SK-N-SH (cell line): ENCODE measurements at regions not wholly inside any gene's neighbourhood (a gene's known extent, or its start where the extent isn't known, plus 50 kb on each side); places are given as distances from the start of the nearest gene placed in this dataset.

Experiments
- CTCF ChIA-PET: fragments of 300-600, 350-600 bp; formaldehyde crosslinking; extraction: SDS; loops from one replicate; lab custom pipeline; 2021; lab: Yijun Ruan, JAX
- POLR2A ChIA-PET: fragments of 350-600 bp; sonication (Branson Sonifier 250); formaldehyde crosslinking; extraction: SDS; loops from one replicate; lab custom pipeline; 2020; ENCODE audit warnings: antibody characterized with exemption, inconsistent platforms; lab: Yijun Ruan, JAX
- DNase-seq: peaks from one replicate; pipeline ENCODE4 v3.0.0; 2012
- H2AFZ ChIP-seq: fragments of 200-600 bp; sonication (generic); 2 replicates; pipeline ENCODE4 v1.8.1; 2016; ENCODE audit warnings: antibody characterized with exemption, mild to moderate bottlenecking, low read depth
- H3F3A ChIP-seq: fragments of 200-600 bp; sonication (generic); replicated peaks from 2 replicates; pipeline ENCODE3; 2016; ENCODE audit warnings: antibody characterized with exemption, mild to moderate bottlenecking; ENCODE audit not compliant: insufficient read depth
- H3K27ac ChIP-seq, 2 experiments: fragments of 200-500 bp in 1 of 2; fragments of 200-600 bp in 1 of 2; sonication (Bioruptor generic) in 1 of 2; sonication (generic), shearing (Covaris generic) in 1 of 2; 2 replicates each; pipeline versions ENCODE4 v1.5.1 to v1.6.1; 2014 to 2016; ENCODE audit warnings: low read depth in 2 of 2, inconsistent platforms in 1 of 2, low read length in 1 of 2, mild to moderate bottlenecking in 1 of 2, mixed read lengths in 1 of 2
- H3K27me3 ChIP-seq: fragments of 200-600 bp; sonication (generic), shearing (Covaris generic); 2 replicates; pipeline ENCODE4 v1.6.1; 2016; ENCODE audit warnings: mixed run types; ENCODE audit not compliant: insufficient read depth
- H3K36me3 ChIP-seq, 2 experiments: fragments of 200-500 bp in 1 of 2; fragments of 200-600 bp in 1 of 2; sonication (Bioruptor generic) in 1 of 2; sonication (generic) in 1 of 2; replicated peaks in 1 of 2; 2 replicates each; pipeline versions ENCODE3 to v1.5.1; 2014 to 2016; ENCODE audit warnings: low read length in 1 of 2, mild to moderate bottlenecking in 1 of 2; ENCODE audit not compliant: insufficient read depth in 2 of 2, control insufficient read depth in 1 of 2
- H3K4me1 ChIP-seq, 2 experiments: fragments of 200-500 bp in 1 of 2; fragments of 200-600 bp in 1 of 2; sonication (Bioruptor generic) in 1 of 2; sonication (generic), shearing (Covaris generic) in 1 of 2; 2 replicates each; pipeline versions ENCODE4 v1.5.1 to v1.6.1; 2014 to 2016; ENCODE audit warnings: low read depth in 1 of 2, low read length in 1 of 2, mixed run types in 1 of 2; ENCODE audit not compliant: insufficient read depth in 2 of 2, control insufficient read depth in 1 of 2
- H3K4me2 ChIP-seq: fragments of 200-600 bp; sonication (generic), shearing (Covaris generic); 2 replicates; pipeline ENCODE4 v1.6.1; 2017; ENCODE audit warnings: mixed run types
- H3K4me3 ChIP-seq, 2 experiments: fragments of 200-500 bp in 1 of 2; fragments of 200-600 bp in 1 of 2; sonication (Bioruptor generic) in 1 of 2; sonication (generic), shearing (Covaris generic) in 1 of 2; 2 replicates each; pipeline versions ENCODE4 v1.5.1 to v1.8.1; 2014 to 2016; ENCODE audit warnings: low read depth in 2 of 2, inconsistent platforms in 1 of 2, low read length in 1 of 2, mild to moderate bottlenecking in 1 of 2, mixed read lengths in 1 of 2, moderate library complexity in 1 of 2
- H3K79me2 ChIP-seq: fragments of 200-600 bp; sonication (generic); 2 replicates; pipeline ENCODE4 v1.8.1; 2017; ENCODE audit warnings: mild to moderate bottlenecking; ENCODE audit not compliant: insufficient read depth
- H3K9ac ChIP-seq: fragments of 200-600 bp; sonication (generic); 2 replicates; pipeline ENCODE4 v1.6.1; 2017; ENCODE audit warnings: mixed run types
- H3K9me2 ChIP-seq: fragments of 200-600 bp; sonication (generic); 2 replicates; pipeline ENCODE4 v1.6.1; 2017; ENCODE audit warnings: mixed run types
- H3K9me3 ChIP-seq: fragments of 200-600 bp; sonication (generic); 2 replicates; pipeline ENCODE4 v1.6.1; 2017; ENCODE audit warnings: mixed run types, mild to moderate bottlenecking, moderate library complexity
- H4K20me1 ChIP-seq: fragments of 200-600 bp; sonication (generic); 2 replicates; pipeline ENCODE4 v1.6.1; 2017; ENCODE audit warnings: mild to moderate bottlenecking, mixed run types; ENCODE audit not compliant: insufficient read depth
- CHD2 ChIP-seq: fragments of 150-350 bp; IDR thresholded peaks from 2 replicates; pipeline ENCODE4 v1.6.1; 2018; ENCODE audit warnings: low read length; ENCODE audit not compliant: partially characterized antibody
- CTCF ChIP-seq: fragments of 200-600 bp; sonication (generic); IDR thresholded peaks from 2 replicates; pipeline ENCODE4 v1.6.1; 2017; ENCODE audit warnings: antibody characterized with exemption, mild to moderate bottlenecking, moderate library complexity
- EP300 ChIP-seq, 2 experiments: IDR thresholded peaks; 2 replicates each; pipeline versions ENCODE4 v1.4.0 to v1.6.1; 2012; ENCODE audit warnings: borderline replicate concordance in 1 of 2, low read depth in 1 of 2, low read length in 1 of 2
- EZH2phosphoT487 ChIP-seq: fragments of 200-600 bp; sonication (generic); IDR thresholded peaks from 2 replicates; pipeline ENCODE4 v1.6.1; 2017; ENCODE audit warnings: low read depth, mixed run types, mild to moderate bottlenecking, antibody characterized with exemption, moderate library complexity, borderline replicate concordance
- GABPA ChIP-seq: IDR thresholded peaks from 2 replicates; pipeline ENCODE4 v1.4.0; 2012; ENCODE audit warnings: low read depth, mild to moderate bottlenecking
- MEF2A ChIP-seq: IDR thresholded peaks from 2 replicates; pipeline ENCODE4 v1.4.0; 2012; ENCODE audit warnings: low read depth, borderline replicate concordance
- MXI1 ChIP-seq: IDR thresholded peaks from 2 replicates; pipeline ENCODE4 v1.6.1; 2012; ENCODE audit warnings: mild to moderate bottlenecking, low read depth, low read length, improper control_type of control experiment
- NRF1 ChIP-seq: IDR thresholded peaks from 2 replicates; pipeline ENCODE4 v1.6.1; 2012; ENCODE audit warnings: low read depth, mild to moderate bottlenecking, low read length
- RCOR1 ChIP-seq: fragments of 150-350 bp; IDR thresholded peaks from 2 replicates; pipeline ENCODE4 v1.6.1; 2017; ENCODE audit warnings: antibody characterized with exemption, low read length
- REST ChIP-seq: IDR thresholded peaks from 2 replicates; pipeline ENCODE4 v1.6.1; 2012; ENCODE audit warnings: mild to moderate bottlenecking, low read depth, low read length, moderate library complexity
- RXRA ChIP-seq: IDR thresholded peaks from 2 replicates; pipeline ENCODE4 v1.4.0; 2012; ENCODE audit warnings: low read depth, mild to moderate bottlenecking, borderline replicate concordance
- SIN3A ChIP-seq: IDR thresholded peaks from 2 replicates; pipeline ENCODE4 v1.6.1; 2012; ENCODE audit warnings: low read depth, mild to moderate bottlenecking, low read length, moderate library complexity, borderline replicate concordance
- TAF1 ChIP-seq: IDR thresholded peaks from 2 replicates; pipeline ENCODE4 v1.6.1; 2012; ENCODE audit warnings: low read depth, mild to moderate bottlenecking, low read length, moderate library complexity, borderline replicate concordance
- TCF12 ChIP-seq: IDR thresholded peaks from 2 replicates; pipeline ENCODE4 v1.4.0; 2012
- YY1 ChIP-seq: IDR thresholded peaks from 2 replicates; pipeline ENCODE4 v1.4.0; 2012; ENCODE audit warnings: low read depth, mild to moderate bottlenecking
- ZBTB33 ChIP-seq: IDR thresholded peaks from 2 replicates; pipeline ENCODE4 v1.4.0; 2012; ENCODE audit warnings: low read depth, borderline replicate concordance
- WGBS: methylation state at CpG from one replicate; pipeline ENCODE4 v1.1.6; 2017; ENCODE audit warnings: low lambda C conversion rate; 5-methylcytosine and 5-hydroxymethylcytosine counted together

- TF ChIP-seq REST (no peak), TAF1 (no peak), EZH2phosphoT487 (no peak), NRF1 (no peak)
Measured at GRCh38 chr22:27206374-27207133, 549.2 kb downstream of the MIAT start (continued).

GRCh38 chr22:27207266-27207665 lies 549.9 kb downstream of the MIAT start:
- Histone ChIP-seq H3K79me2 (no peaks in the 10 kb centered on the region), H3K36me3 (no peaks in the 10 kb centered on the region), H3F3A (peaks cover under 1% of the 10 kb centered on the region), H3K4me3 (no peak overlapping the region), H3K4me2 (no peak overlapping the region), H4K20me1 (no peaks in the 10 kb centered on the region), H3K4me1 (peaks cover 7 to 10% of the 10 kb centered on the region in 2 experiments), H3K9me2 (no peaks in the 10 kb centered on the region), H3K27ac (no peak overlapping the region), H3K9me3 (no peaks in the 10 kb centered on the region), H3K27me3 (no peaks in the 10 kb centered on the region), H2AFZ (no peak overlapping the region), H3K9ac (no peak overlapping the region)
- WGBS = 63% methylated on average over 5 of the region's 5 CpGs
- CTCF ChIA-PET = interaction anchor here (0.9 kb wide), 1 partner anchor 12 kb away, joined by 3 read pairs; no protein-coding TSS in a partner anchor
- POLR2A ChIA-PET = no interaction called here
- no peak for DNase-seq
- no peak for TF ChIP-seq TAF1
- no peak for TF ChIP-seq RCOR1
- TF ChIP-seq MXI1 = no peak
- no peak for TF ChIP-seq EZH2phosphoT487
- TF ChIP-seq EP300 (IDR thresholded peaks at IDR 0.05; ENCODE audit: borderline replicate concordance in 1 of 2, low read depth in 1 of 2, low read length in 1 of 2) = no peak
- TF ChIP-seq RXRA = no peak
- TF ChIP-seq CHD2 = no peak
- no peak for TF ChIP-seq CTCF
- no peak for TF ChIP-seq SIN3A
- TF ChIP-seq TCF12 = no peak
- TF ChIP-seq REST = no peak
- TF ChIP-seq GABPA = no peak
- no peak for TF ChIP-seq ZBTB33
- TF ChIP-seq YY1 = no peak
- no peak for TF ChIP-seq MEF2A
